Fibroblast of villous mesenchyme (primary cell): ENCODE measurements at regions not wholly inside any gene's neighbourhood (a gene's known extent, or its start where the extent isn't known, plus 50 kb on each side); places are given as distances from the start of the nearest gene placed in this dataset.
"Not testable (repeated sequence)": the region's sequence is repeated elsewhere in the genome, so short reads cannot be mapped to it uniquely, and the experiment has no call there.

Source experiments
- DNase-seq: peaks from one replicate; pipeline ENCODE4 v3.0.0-alpha.2; 2010; ENCODE audit warnings: low read depth
- H3K4me3 ChIP-seq: 2 replicates; pipeline ENCODE4 v1.5.1; 2011; ENCODE audit warnings: low read depth, mild to moderate bottlenecking, low read length
- TF ChIP-seq, protein P1 (sequence below): IDR thresholded peaks from 2 replicates; pipeline ENCODE4 v1.5.1; 2012; ENCODE audit warnings: low read depth, mild to moderate bottlenecking, low read length; ENCODE audit not compliant: insufficient read depth

DNA sequence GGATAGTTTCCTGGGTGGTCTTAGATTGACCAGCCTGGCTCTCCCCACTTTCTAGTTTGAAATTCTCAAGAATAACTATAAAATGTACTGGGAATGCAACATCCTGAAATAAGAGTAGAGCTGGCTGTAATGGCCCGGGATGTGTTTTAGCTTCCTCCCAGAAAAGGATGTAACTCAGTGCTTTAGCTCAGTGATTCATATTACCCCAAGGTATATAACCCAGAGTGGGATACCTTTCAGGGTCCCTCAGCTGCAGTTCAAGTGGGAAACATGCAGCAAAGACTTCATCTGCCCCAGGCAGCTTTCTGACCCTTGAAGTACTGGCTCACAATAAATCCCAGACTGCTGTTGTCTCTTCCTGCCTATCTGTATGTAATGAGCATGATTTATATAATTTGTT, 666.7 kb upstream of the KCND2 start:
- no peak for DNase-seq
- no peak overlapping the region for H3K4me3 ChIP-seq
- TF ChIP-seq, protein P1, sequence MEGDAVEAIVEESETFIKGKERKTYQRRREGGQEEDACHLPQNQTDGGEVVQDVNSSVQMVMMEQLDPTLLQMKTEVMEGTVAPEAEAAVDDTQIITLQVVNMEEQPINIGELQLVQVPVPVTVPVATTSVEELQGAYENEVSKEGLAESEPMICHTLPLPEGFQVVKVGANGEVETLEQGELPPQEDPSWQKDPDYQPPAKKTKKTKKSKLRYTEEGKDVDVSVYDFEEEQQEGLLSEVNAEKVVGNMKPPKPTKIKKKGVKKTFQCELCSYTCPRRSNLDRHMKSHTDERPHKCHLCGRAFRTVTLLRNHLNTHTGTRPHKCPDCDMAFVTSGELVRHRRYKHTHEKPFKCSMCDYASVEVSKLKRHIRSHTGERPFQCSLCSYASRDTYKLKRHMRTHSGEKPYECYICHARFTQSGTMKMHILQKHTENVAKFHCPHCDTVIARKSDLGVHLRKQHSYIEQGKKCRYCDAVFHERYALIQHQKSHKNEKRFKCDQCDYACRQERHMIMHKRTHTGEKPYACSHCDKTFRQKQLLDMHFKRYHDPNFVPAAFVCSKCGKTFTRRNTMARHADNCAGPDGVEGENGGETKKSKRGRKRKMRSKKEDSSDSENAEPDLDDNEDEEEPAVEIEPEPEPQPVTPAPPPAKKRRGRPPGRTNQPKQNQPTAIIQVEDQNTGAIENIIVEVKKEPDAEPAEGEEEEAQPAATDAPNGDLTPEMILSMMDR: no peak

DNA sequence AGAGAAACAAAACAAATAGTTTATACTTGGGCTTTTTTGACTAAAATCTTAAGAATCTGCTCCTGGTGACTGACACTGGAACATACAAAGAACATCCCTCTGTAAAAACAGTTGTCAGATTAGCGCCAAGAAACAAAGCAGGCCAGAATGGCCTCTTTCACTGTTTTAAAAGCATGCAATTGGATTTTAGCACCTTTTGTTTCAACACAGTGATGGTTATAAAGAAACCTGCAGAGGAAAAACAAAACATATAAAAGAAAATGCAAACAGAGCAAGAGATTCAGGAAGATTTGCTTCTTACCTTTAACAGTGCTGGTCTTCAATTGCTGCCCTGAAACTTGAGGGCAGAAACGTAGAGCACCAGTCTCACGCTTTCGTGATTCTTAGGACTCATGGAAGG, 652.2 kb upstream of the KCND2 start:
- DNase-seq: no peak
- no peak overlapping the region for H3K4me3 ChIP-seq
- TF ChIP-seq, protein P1: no peak

DNA sequence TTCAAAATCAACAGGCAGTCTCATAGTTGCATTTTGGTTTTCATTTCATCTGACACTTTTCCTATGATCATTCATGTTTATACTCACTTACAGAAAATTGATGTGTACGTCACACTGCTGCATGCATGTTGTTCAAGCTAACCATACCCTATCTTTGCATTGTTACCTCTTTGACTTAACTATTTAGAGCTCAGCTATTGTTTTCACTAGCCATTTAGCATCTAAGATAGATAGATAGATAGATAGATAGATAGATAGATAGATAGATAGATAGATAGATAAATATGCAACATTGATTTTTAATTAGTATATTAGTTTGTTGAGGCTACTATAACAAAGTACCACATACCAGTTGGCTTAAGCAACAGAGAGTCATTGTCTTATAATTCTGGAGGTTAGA, 649.5 kb upstream of the KCND2 start:
- H3K4me3 ChIP-seq: no peak overlapping the region
- no peak for DNase-seq
- TF ChIP-seq, protein P1: no peak

DNA sequence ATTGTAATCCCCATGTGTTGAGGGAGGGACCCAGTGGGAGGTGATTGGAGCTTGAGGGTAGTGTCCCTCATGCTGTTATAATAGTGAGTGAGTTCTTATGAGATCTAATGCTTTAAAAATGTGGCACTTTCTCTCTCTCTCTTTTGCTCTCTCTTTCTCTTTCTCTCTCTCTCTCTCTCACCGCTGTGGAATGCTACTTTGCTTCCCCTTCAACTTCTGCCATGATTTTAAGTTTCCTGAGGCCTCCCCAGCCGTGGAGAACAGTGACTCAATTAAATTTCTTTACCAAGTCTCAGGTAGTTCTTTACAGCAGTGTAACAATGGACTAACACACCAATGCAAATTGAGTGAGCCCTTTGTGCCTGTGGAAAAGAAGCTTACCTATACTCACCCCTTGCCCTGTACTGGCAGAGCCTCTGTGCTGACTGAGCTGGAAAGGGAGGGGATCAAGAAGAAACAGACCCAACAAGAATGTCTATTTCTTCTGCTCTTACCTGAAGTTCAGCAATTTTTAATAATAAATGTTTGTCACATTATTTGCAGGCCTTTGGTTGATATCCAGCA, 642.5 kb upstream of the KCND2 start:
- H3K4me3 ChIP-seq: no peak overlapping the region
- DNase-seq: no peak
- TF ChIP-seq, protein P1: no peak

DNA sequence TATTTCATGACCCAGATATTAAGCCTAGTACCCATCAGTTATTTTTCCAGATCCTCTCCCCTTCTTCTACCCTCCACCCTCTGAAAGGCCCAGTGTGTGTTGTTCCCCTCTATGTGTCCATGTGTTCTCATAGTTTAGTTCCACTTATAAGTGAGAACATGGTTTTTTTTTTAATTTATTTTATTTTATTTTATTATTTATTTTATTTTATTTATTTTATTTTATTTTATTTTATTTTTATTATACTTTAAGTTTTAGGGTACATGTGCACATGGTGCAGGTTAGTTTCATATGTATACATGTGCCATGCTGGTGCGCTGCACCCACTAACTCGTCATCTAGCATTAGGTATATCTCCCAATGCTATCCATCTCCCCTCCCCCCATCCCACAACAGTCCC, 639.2 kb upstream of the KCND2 start:
- not testable (repeated sequence) for H3K4me3 ChIP-seq, DNase-seq

DNA sequence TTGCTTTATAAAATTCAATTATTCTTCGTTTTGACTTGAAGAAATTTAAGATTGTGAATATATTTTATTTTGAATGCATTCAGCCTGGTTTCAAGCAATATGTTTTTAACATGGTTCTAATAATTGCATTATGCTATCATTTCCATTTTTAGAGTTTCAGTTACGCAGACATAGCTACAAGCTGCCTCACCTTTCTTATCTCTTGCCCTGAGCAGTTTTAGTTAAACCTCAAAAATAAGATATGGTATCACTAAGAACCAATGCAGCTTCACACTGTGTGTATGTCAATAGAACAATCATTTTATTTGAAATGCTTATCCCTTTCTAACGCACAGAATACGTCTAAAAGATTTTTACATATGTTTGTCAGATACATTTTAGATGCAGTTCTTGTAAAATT, 632.6 kb upstream of the KCND2 start:
- DNase-seq: no peak
- TF ChIP-seq, protein P1: no peak
- no peak overlapping the region for H3K4me3 ChIP-seq

DNA sequence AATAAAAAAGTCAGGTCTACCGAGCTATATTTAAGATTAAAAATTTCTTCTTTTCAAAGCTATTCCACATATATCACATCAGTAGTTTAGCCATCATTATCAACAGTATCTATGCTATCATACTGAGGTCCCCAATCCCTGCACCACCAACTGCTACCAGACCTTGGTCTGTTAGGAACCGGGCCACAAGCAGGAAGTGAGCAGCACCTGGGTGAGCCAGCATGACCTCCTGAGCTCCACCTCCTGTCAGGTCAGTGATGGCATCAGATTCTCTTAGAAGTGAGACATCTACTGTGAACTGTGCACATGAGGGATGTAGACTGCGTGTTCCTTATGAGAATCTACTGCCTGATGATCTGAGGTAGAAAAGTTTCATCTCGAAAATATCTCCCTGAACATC, 632.1 kb upstream of the KCND2 start:
- DNase-seq: no peak
- no peak overlapping the region for H3K4me3 ChIP-seq
- TF ChIP-seq, protein P1: no peak
